BLaER1 (cell line): ENCODE measurements at regions not wholly inside any gene's neighbourhood (a gene's known extent, or its start where the extent isn't known, plus 50 kb on each side); places are given as distances from the start of the nearest gene placed in this dataset.

Source experiments
- H3K27ac ChIP-seq: shearing (Covaris generic); formaldehyde crosslinking; 2 replicates; pipeline ENCODE4 v1.8.1; 2022
- H3K27me3 ChIP-seq: shearing (Covaris generic); formaldehyde crosslinking; 2 replicates; pipeline ENCODE4 v1.8.1; 2022
- H3K36me3 ChIP-seq: shearing (Covaris generic); formaldehyde crosslinking; 2 replicates; pipeline ENCODE4 v1.8.1; 2022
- H3K4me1 ChIP-seq: shearing (Covaris generic); formaldehyde crosslinking; 2 replicates; pipeline ENCODE4 v1.8.1; 2022
- H3K4me2 ChIP-seq: shearing (Covaris generic); formaldehyde crosslinking; 2 replicates; pipeline ENCODE4 v1.8.1; 2022
- H3K4me3 ChIP-seq: shearing (Covaris generic); formaldehyde crosslinking; 2 replicates; pipeline ENCODE4 v1.8.1; 2022
- H3K9ac ChIP-seq: shearing (Covaris generic); formaldehyde crosslinking; 2 replicates; pipeline ENCODE4 v1.8.1; 2022
- H3K9me3 ChIP-seq: shearing (Covaris generic); formaldehyde crosslinking; 2 replicates; pipeline ENCODE4 v1.8.1; 2022
- H4K20me1 ChIP-seq: shearing (Covaris generic); formaldehyde crosslinking; 2 replicates; pipeline ENCODE4 v1.8.1; 2022
- Cebpa-rat ChIP-seq: shearing (Covaris generic); IDR thresholded peaks from 2 replicates; pipeline ENCODE4 v1.8.1; 2022

DNA sequence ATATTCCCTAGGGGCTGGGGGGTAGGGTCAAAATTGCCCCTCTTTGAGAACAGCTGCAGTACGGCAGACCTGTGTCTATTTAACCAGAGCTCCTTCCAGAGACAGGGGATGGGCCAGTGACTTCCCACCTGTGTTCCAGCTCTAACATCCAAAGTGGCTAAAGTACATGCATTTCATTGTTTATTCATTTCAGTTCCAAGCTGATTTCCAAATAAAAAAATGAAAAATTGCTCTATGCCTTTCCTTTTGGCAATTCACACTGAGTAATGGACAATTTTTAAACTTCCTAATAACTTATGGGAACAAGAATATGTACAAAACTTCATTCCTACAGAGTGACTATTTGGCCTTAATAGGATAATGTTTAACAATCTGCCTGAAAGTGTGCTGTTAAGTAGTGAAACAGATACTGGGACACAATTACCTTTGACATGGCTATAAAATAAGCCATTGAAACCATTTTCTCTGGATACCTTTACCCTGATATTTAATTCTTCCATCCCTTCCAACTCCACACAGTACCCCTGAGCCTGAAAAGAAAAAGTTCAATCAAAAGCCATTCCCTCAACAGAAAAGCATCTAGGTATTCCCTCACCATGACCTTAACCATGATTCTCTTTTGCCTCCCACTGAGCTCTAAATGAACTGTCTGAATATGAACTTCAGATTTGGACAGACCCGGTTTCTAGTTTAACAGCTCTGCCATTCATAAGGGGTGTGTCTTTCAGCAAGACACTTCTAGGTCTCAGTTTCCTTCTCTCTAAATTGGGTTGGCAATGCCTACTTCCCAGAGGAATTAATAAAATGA is 73.1 kb downstream of the RDH14 start:
- no peak for TF ChIP-seq Cebpa-rat
- H3K27ac ChIP-seq, result no peak overlapping the region
- H3K9me3 ChIP-seq, result no peaks in the 10 kb centered on the region
- peaks cover 12% of the 10 kb centered on the region for H3K4me1 ChIP-seq
- no peaks in the 10 kb centered on the region for H4K20me1 ChIP-seq
- H3K36me3 ChIP-seq, result no peaks in the 10 kb centered on the region
- H3K9ac ChIP-seq, result no peak overlapping the region
- H3K27me3 ChIP-seq, result no peaks in the 10 kb centered on the region
- no peak overlapping the region for H3K4me3 ChIP-seq
- H3K4me2 ChIP-seq, result peak overlapping the region; percentile 40

DNA sequence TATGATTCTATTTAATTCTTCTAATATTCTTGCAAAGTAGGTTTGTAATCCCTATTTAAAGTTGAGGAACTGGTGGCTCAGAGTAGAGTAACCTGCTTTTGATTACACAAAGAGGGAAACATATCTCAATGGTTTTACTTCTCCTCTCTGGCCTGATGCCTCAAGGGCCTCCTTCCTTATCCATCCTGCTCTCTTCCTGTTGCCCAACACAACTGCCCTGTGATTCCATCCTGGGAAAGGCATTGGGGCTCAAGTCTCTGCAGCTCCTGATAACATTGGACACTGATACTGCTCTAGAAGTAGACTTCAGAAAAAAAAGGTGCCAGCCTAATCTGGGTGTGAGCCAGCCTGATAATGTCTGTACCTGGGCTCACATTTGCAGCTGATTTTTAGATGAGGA is 75.8 kb downstream of the RDH14 start:
- Histone ChIP-seq H3K27ac (no peak overlapping the region), H3K4me2 (no peak overlapping the region), H3K4me1 (peaks cover 12% of the 10 kb centered on the region), H3K36me3 (no peaks in the 10 kb centered on the region), H3K4me3 (no peak overlapping the region), H4K20me1 (no peaks in the 10 kb centered on the region), H3K9me3 (no peaks in the 10 kb centered on the region), H3K9ac (no peak overlapping the region), H3K27me3 (no peaks in the 10 kb centered on the region)
- TF ChIP-seq Cebpa-rat, result no peak

DNA sequence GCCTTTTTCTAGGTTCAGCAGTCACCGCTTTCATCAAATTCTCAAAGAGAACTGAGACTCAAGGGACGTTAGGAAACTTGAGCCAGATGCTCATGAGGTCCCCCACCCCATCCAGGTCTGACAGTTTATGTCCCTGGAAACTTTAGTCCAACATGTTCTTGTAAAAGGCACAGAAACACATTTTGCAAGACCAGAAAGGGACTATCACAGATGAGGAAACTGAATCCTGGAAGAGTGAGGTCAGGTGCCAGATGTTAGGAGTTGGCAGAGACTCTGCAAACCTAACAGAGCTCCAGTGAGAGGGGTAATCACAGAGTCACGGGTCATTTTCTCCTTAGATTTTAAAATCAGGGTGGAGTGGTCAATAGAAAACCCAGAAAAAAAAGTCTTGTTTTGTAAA is 76.6 kb downstream of the RDH14 start:
- no peak overlapping the region for H3K9ac ChIP-seq
- no peaks in the 10 kb centered on the region for H3K36me3 ChIP-seq
- H3K27me3 ChIP-seq, result no peaks in the 10 kb centered on the region
- H3K4me1 ChIP-seq, result peaks cover 12% of the 10 kb centered on the region
- TF ChIP-seq Cebpa-rat, result no peak
- no peaks in the 10 kb centered on the region for H3K9me3 ChIP-seq
- H3K4me3 ChIP-seq, result no peak overlapping the region
- no peak overlapping the region for H3K27ac ChIP-seq
- no peak overlapping the region for H3K4me2 ChIP-seq
- no peaks in the 10 kb centered on the region for H4K20me1 ChIP-seq

DNA sequence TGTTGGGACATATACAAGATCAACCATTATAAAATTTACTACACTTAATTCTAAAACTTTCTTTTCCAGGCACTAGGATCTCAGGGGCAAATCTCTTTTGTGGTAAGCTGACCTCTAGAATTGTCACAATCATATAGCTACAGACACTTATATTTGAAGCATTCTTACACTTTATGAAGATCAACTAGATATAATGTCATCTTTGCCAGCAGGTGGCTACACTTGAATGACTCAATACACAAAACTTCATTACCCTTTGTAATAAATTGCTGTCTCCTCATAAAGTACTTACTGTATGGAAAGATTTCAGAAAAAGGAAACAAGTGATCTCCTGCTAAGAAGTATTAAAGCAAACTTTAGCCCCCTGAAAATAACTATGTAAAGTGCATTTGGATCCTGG is 77.8 kb downstream of the RDH14 start:
- Histone ChIP-seq H3K4me2 (no peak overlapping the region), H4K20me1 (no peaks in the 10 kb centered on the region)
- no peak for TF ChIP-seq Cebpa-rat

DNA sequence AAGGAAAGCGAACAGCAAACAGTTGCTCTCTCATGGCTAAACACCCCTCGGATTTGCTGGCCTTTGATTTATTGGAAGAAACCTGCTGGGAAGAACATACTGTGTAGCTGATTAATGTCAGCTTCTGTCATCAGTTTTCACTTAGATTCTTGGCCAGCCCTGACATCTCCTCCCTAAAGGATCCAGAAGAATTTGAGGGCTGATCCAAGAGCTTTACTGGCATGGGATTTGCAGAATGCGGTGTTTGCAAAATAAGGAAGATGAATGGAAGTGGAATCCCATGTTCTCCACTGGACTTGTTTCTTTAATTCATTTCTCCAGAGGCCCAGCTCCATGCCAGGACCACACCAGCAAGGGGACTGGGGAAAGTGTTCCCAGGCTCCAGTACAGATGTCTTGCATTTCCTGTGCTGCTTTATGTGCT is 80.5 kb downstream of the RDH14 start:
- Histone ChIP-seq H3K27me3 (no peaks in the 10 kb centered on the region), H4K20me1 (no peaks in the 10 kb centered on the region), H3K27ac (no peak overlapping the region), H3K4me3 (no peak overlapping the region), H3K9me3 (no peaks in the 10 kb centered on the region), H3K4me2 (no peak overlapping the region), H3K9ac (no peak overlapping the region), H3K4me1 (no peaks in the 10 kb centered on the region), H3K36me3 (no peaks in the 10 kb centered on the region)
- TF ChIP-seq Cebpa-rat, result no peak

More for the DNA sequence above, 77.8 kb downstream of the RDH14 start:
- H3K4me1 ChIP-seq, result peaks cover 12% of the 10 kb centered on the region
- H3K36me3 ChIP-seq, result no peaks in the 10 kb centered on the region
- no peaks in the 10 kb centered on the region for H3K9me3 ChIP-seq
- no peaks in the 10 kb centered on the region for H3K27me3 ChIP-seq
- no peak overlapping the region for H3K9ac ChIP-seq
- no peak overlapping the region for H3K27ac ChIP-seq
- H3K4me3 ChIP-seq, result no peak overlapping the region

DNA sequence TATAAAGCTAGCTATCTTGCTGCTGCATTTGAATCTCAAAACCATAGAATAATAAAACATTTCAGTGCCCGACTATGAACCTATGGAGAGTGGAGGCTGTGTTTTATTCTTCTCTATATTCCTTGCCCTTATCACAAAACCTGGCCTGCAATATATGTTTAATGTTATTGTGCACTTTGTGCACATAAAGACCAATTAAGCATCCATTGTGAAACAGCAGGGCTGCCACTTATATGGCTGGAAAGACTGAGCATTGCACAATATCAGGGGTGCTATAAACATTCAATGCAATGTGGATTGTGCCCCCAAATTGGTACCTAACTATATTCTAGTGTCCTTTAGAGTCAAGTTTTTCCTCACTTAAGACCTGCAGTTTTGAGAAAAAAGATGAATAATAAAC is 83.2 kb downstream of the RDH14 start:
- no peaks in the 10 kb centered on the region for H4K20me1 ChIP-seq
- no peaks in the 10 kb centered on the region for H3K27me3 ChIP-seq
- H3K9me3 ChIP-seq, result no peaks in the 10 kb centered on the region
- H3K36me3 ChIP-seq, result no peaks in the 10 kb centered on the region
- H3K4me2 ChIP-seq, result no peak overlapping the region
- no peaks in the 10 kb centered on the region for H3K4me1 ChIP-seq
- no peak; the same call in 1 of the 2 replicates for TF ChIP-seq Cebpa-rat
- no peak overlapping the region for H3K4me3 ChIP-seq
- no peak overlapping the region for H3K27ac ChIP-seq
- no peak overlapping the region for H3K9ac ChIP-seq

DNA sequence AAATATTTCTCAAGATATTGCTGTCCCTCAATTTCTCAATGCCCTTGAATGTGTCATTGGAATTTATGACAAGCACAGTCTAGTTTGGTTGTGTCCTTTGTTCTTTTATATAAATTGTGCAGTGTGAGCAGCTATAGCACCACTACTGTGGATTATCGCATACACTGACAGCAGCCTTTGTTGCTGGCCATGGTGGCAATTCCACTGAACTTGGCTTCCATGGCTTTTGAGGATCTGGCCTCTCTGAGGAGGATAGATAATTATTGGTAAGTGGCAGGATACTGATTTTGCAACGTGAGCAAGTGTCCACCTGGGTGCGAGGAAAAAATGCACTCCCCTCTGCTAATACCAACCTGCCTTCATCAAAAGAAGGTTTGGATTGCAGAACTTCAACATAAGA is 84.0 kb downstream of the RDH14 start:
- TF ChIP-seq Cebpa-rat, result no peak

DNA sequence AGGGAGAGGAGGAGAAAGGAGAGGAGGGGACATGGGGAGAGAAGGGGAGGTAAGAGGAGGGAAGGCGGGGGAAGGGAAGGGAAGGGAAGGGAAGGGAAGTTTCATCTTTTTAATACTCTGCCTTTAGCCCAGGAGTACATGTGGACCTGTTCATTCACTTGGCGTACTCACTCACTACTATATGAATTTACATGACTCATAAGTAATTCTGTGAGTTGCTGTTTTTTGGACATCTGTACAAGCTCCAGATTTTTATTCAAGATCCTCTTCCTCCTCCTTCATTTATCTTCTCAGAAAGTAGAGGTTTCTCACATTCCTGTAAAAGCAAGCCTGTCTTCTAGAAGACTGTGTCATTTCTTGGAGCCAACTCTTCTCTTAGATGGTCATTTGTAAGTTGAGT is 84.6 kb downstream of the RDH14 start:
- TF ChIP-seq Cebpa-rat, result no peak
- no peak overlapping the region for H3K4me2 ChIP-seq

More for the DNA sequence above, 84.0 kb downstream of the RDH14 start:
- H3K4me1 ChIP-seq, result no peaks in the 10 kb centered on the region
- no peaks in the 10 kb centered on the region for H3K27me3 ChIP-seq
- no peak overlapping the region for H3K27ac ChIP-seq
- H3K4me2 ChIP-seq, result no peak overlapping the region
- no peaks in the 10 kb centered on the region for H3K9me3 ChIP-seq
- H4K20me1 ChIP-seq, result no peaks in the 10 kb centered on the region
- H3K9ac ChIP-seq, result no peak overlapping the region
- no peaks in the 10 kb centered on the region for H3K36me3 ChIP-seq
- H3K4me3 ChIP-seq, result no peak overlapping the region

DNA sequence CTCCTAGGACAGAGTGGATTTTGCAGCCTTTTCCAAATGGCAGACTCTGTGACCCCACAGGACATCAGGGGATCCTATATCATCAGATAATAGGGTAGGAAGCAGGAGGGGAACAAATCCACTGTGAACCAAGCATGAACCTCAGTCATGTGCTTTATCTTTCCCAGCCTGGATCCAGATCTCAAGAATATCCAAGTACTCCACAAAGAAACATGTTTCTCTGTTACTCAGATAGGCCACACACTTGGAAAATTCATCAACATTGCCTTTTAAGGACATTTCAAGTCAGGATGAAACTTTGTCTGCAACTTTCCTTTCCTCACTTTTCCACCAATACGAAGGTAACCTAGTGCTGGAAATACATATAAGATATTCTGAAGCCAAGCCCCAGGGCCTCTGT is 85.8 kb downstream of the RDH14 start:
- H4K20me1 ChIP-seq, result no peaks in the 10 kb centered on the region
- no peak overlapping the region for H3K9ac ChIP-seq
- TF ChIP-seq Cebpa-rat, result no peak
- no peaks in the 10 kb centered on the region for H3K27me3 ChIP-seq
- H3K36me3 ChIP-seq, result no peaks in the 10 kb centered on the region
- no peak overlapping the region for H3K4me3 ChIP-seq
- no peaks in the 10 kb centered on the region for H3K4me1 ChIP-seq
- H3K27ac ChIP-seq, result no peak overlapping the region
- no peaks in the 10 kb centered on the region for H3K9me3 ChIP-seq
- H3K4me2 ChIP-seq, result no peak overlapping the region

More for the DNA sequence above, 84.6 kb downstream of the RDH14 start:
- Histone ChIP-seq H3K27ac (no peak overlapping the region), H3K27me3 (no peaks in the 10 kb centered on the region), H4K20me1 (no peaks in the 10 kb centered on the region), H3K36me3 (no peaks in the 10 kb centered on the region), H3K9me3 (no peaks in the 10 kb centered on the region), H3K4me1 (no peaks in the 10 kb centered on the region), H3K4me3 (no peak overlapping the region), H3K9ac (no peak overlapping the region)

DNA sequence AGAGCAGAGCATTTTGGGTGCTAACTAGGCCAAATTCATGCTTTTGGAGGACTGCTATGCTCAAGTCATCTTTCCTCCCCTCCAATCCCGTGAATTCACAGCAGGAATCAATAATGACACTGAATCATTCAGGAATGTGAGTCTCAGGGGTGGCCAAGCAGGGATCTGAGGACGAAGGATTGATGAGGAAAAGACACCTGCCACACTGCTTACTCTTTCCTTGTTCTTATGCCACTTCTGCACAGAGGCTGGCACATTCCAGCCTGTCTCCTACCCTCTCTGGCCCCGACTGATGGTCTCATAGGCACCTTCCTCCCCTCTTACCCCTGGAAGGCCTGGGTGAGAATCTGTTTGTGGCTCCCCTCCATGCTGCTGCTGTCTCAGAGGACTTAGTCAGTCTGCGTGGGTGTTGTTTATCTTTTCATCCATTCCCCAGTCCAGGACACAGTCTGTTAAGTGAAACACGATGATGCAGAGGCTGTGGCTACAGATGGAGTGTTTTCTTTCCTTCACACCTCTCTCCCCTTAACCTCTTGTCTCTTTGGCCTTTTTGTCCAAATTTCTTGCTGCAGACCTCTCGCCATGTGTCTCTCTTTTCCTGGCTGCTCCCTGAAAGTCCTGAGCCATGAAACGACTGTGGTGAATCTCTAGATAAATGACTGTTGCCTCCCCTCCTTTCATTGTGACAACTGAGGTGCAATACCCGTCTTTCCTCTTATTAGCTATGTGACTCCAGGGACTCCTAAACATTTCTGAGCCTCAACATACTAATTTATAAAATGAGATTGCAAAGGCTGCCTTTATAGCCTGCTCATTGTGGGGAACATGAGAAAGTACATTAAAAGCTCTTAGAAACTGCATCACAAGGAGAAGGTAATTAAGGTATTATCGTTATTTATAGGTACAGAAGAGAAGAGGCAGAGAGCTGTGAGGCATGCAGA is 86.9 kb downstream of the RDH14 start:
- H4K20me1 ChIP-seq, result no peaks in the 10 kb centered on the region
- H3K36me3 ChIP-seq, result no peaks in the 10 kb centered on the region
- no peaks in the 10 kb centered on the region for H3K4me1 ChIP-seq
- no peaks in the 10 kb centered on the region for H3K9me3 ChIP-seq
- H3K4me3 ChIP-seq, result no peak overlapping the region
- H3K4me2 ChIP-seq, result no peak overlapping the region
- no peaks in the 10 kb centered on the region for H3K27me3 ChIP-seq
- no peak for TF ChIP-seq Cebpa-rat
- no peak overlapping the region for H3K9ac ChIP-seq
- no peak overlapping the region for H3K27ac ChIP-seq
